NCI-H2171 treated with DMSO at 0.1 percent for 48 hours (cell line): ENCODE measurements at regions not wholly inside any gene's neighbourhood (a gene's known extent, or its start where the extent isn't known, plus 50 kb on each side); places are given as distances from the start of the nearest gene placed in this dataset.

Source experiments
- DNase-seq: peaks from one replicate; lab custom pipeline; 2025; lab: John Stamatoyannopoulos, UW

DNA sequence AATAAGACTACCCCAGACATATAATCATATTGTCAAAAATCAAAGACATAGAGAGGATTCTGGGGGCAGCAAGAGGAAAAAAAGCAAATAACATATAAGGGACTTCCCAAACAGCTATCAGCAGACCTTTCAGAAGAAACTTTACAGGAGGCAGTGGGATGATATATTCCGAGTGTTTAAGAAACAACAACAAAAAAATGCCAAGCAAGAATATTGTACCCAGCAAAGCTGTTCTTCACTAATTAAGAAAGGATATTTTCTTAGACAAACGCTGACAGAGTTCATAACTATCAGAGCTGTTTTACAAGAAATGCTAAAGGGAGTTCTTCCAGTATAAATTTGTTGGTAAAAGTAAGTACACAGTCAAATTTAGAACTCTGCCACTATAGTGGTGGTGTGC is 243.3 kb upstream of the AFDN start:
- DNase-seq, result no peak

DNA sequence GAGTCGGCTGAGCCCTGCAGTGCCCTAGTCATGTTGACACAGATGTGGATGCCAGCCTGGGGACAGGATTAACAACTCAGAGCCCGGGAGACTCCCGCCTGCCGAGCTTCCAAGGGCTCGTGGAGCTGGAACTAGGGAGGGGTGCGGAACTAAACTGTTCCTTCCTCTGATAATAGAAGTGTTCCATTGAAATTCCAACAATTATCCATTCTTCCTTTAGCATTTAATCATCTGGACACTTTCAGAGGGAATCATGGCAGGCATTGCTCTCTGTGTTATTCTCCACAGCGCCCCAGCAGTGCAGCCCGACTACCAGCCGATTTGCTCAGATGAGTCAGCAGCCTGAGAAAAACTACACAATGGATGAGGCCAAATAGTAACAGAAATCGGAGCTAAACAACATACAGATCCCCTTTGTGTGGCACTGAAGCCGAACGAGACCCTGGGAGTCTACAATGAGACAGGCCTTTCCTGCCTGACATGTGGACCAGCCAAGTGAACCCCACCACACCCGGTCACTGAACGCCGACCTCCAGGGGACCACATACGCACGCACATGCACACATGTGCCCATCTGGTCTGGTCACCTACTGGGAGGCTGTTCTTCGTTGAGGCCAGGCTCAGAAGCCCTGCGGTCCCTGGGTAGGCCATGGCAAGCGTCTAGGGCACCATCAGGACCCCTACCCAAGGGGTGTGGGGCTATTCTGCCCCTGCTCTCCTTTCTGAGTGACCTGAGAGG is 238.4 kb upstream of the AFDN start:
- no peak for DNase-seq

GRCh38 chr6:167588920-167589614 is 237.6 kb upstream of the AFDN start:
- no peak for DNase-seq

- no peak for DNase-seq
These were observed 237.1 kb upstream of the AFDN start for GRCh38 chr6:167589615-167589940.

- DNase-seq, result no peak
These were observed 236.5 kb upstream of the AFDN start for GRCh38 chr6:167590193-167590592.
